ENCODE measurements at regions not wholly inside any gene's neighbourhood (a gene's known extent, or its start where the extent isn't known, plus 50 kb on each side); places are given as distances from the start of the nearest gene placed in this dataset.

DNA sequence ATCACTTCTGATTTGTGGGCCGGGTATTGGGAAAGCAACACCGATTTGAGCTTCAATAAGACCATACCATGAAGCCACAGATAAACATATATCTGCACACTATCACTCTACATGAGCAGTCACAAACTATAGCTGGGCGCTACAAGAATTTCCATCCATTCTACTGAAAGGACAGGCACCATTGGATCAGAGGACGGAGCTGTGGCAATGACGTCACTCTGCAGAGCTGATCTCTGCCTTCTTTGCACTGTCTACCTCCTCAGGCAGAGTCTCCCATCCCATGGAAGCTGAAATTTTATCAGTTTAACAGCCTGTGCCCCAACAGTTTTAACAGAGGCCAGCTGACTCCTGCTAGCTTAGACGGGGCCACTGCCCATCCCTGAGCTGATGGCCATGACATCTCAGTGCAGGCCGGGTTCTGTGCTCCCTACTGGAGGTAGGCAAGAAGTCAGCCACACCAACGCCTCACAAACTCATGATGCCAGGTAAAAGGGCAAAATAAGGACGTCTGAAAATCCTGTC is 389.6 kb upstream of the SALL3 start:
- TF ChIP-seq, protein P1, sequence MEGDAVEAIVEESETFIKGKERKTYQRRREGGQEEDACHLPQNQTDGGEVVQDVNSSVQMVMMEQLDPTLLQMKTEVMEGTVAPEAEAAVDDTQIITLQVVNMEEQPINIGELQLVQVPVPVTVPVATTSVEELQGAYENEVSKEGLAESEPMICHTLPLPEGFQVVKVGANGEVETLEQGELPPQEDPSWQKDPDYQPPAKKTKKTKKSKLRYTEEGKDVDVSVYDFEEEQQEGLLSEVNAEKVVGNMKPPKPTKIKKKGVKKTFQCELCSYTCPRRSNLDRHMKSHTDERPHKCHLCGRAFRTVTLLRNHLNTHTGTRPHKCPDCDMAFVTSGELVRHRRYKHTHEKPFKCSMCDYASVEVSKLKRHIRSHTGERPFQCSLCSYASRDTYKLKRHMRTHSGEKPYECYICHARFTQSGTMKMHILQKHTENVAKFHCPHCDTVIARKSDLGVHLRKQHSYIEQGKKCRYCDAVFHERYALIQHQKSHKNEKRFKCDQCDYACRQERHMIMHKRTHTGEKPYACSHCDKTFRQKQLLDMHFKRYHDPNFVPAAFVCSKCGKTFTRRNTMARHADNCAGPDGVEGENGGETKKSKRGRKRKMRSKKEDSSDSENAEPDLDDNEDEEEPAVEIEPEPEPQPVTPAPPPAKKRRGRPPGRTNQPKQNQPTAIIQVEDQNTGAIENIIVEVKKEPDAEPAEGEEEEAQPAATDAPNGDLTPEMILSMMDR (CRISPR knock-in tag; IDR thresholded peaks at IDR 0.05): no peak
- TF ChIP-seq MAFG (CRISPR knock-in tag; IDR thresholded peaks at IDR 0.05) (no peak), MYC (CRISPR knock-in tag; IDR thresholded peaks at IDR 0.05; ENCODE audit: borderline replicate concordance) (no peak), NR2F1 (CRISPR knock-in tag; IDR thresholded peaks at IDR 0.05) (no peak), ZNF780A (CRISPR knock-in tag; IDR thresholded peaks at IDR 0.05) (no peak), SP1 (IDR thresholded peaks at IDR 0.05) (no peak), SP1 (CRISPR knock-in tag; IDR thresholded peaks at IDR 0.05) (no peak), ZBTB42 (CRISPR knock-in tag; IDR thresholded peaks at IDR 0.05) (no peak), ATF1 (CRISPR knock-in tag; IDR thresholded peaks at IDR 0.05) (no peak), TBX2 (CRISPR knock-in tag; IDR thresholded peaks at IDR 0.05; ENCODE audit: borderline replicate concordance) (no peak), ZNF331 (CRISPR knock-in tag; IDR thresholded peaks at IDR 0.05) (no peak), HOXA7 (CRISPR knock-in tag; IDR thresholded peaks at IDR 0.05) (no peak)
- TF ChIP-seq, protein P2, sequence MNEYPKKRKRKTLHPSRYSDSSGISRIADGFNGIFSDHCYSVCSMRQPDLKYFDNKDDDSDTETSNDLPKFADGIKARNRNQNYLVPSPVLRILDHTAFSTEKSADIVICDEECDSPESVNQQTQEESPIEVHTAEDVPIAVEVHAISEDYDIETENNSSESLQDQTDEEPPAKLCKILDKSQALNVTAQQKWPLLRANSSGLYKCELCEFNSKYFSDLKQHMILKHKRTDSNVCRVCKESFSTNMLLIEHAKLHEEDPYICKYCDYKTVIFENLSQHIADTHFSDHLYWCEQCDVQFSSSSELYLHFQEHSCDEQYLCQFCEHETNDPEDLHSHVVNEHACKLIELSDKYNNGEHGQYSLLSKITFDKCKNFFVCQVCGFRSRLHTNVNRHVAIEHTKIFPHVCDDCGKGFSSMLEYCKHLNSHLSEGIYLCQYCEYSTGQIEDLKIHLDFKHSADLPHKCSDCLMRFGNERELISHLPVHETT (CRISPR knock-in tag; conservative IDR thresholded peaks at IDR 0.05): no peak
- TF ChIP-seq, protein P3, sequence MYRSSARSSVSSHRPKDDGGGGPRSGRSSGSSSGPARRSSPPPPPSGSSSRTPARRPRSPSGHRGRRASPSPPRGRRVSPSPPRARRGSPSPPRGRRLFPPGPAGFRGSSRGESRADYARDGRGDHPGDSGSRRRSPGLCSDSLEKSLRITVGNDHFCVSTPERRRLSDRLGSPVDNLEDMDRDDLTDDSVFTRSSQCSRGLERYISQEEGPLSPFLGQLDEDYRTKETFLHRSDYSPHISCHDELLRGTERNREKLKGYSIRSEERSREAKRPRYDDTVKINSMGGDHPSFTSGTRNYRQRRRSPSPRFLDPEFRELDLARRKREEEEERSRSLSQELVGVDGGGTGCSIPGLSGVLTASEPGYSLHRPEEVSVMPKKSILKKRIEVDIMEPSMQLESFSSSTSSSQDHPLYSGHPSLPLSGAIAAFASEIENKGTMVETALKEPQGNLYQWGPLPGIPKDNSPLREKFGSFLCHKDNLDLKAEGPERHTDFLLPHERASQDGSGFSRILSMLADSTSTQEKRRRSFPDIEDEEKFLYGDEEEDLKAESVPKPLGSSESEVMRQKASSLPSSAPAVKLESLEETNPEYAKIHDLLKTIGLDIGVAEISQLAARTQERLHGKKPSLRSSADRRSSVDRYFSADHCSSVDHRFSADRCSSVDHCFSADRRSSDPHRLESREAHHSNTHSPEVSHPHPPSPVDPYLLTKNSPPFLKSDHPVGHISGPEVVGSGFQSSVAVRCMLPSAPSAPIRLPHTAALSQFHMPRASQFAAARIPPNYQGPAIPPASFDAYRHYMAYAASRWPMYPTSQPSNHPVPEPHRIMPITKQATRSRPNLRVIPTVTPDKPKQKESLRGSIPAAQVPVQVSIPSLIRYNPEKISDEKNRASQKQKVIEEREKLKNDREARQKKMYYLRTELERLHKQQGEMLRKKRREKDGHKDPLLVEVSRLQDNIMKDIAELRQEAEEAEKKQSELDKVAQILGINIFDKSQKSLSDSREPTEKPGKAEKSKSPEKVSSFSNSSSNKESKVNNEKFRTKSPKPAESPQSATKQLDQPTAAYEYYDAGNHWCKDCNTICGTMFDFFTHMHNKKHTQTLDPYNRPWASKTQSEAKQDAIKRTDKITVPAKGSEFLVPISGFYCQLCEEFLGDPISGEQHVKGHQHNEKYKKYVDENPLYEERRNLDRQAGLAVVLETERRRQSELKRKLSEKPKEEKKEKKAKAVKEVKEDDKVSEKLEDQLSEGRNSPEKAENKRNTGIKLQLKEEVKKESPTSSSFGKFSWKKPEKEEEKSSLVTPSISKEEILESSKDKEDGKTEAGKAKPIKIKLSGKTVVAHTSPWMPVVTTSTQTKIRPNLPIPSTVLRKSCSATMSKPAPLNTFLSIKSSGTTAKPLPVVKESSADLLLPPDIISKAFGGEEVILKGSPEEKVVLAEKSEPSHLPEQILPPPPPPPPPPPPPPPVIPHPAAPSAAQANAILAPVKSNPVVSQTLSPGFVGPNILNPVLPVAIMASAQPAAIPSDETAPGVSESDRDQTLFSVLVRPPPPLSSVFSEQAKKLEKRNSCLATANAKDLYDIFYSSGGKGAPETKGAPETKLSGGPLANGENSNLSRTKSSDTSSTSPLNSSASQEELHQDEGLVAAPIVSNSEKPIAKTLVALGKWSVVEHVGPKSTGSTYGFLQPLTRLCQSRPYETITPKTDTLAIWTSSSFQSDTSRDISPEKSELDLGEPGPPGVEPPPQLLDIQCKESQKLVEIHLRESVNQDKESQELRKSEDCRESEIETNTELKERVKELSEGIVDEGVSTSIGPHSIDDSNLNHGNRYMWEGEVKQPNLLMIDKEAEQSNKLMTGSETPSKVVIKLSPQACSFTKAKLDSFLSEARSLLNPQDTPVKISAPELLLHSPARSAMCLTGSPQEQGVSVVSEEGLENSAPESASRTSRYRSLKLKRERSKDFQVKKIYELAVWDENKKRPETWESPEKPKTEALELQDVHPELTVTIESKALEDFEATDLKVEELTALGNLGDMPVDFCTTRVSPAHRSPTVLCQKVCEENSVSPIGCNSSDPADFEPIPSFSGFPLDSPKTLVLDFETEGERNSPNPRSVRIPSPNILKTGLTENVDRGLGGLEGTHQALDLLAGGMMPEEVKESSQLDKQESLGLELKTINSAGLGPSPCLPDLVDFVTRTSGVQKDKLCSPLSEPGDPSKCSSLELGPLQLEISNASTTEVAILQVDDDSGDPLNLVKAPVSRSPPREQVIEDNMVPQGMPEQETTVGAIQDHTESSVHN (CRISPR knock-in tag; IDR thresholded peaks at IDR 0.05): no peak
- TF ChIP-seq, protein P4, sequence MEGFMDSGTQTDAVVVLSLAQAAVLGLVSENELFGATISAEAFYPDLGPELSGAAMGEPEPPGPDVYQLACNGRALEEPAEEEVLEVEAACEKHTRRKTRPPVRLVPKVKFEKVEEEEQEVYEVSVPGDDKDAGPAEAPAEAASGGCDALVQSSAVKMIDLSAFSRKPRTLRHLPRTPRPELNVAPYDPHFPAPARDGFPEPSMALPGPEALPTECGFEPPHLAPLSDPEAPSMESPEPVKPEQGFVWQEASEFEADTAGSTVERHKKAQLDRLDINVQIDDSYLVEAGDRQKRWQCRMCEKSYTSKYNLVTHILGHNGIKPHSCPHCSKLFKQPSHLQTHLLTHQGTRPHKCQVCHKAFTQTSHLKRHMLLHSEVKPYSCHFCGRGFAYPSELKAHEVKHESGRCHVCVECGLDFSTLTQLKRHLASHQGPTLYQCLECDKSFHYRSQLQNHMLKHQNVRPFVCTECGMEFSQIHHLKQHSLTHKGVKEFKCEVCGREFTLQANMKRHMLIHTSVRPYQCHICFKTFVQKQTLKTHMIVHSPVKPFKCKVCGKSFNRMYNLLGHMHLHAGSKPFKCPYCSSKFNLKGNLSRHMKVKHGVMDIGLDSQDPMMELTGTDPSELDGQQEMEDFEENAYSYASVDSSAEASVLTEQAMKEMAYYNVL (CRISPR knock-in tag; IDR thresholded peaks at IDR 0.05; ENCODE audit: borderline replicate concordance): no peak

Data from HepG2 (cell line).